HG02870 (cell line): ENCODE measurements at regions not wholly inside any gene's neighbourhood (a gene's known extent, or its start where the extent isn't known, plus 50 kb on each side); places are given as distances from the start of the nearest gene placed in this dataset.
"Not testable (repeated sequence)": the region's sequence is repeated elsewhere in the genome, so short reads cannot be mapped to it uniquely, and the experiment has no call there.

Experiments
- ATAC-seq: cut with Tn5 transposase; IDR thresholded peaks from one replicate; pipeline ENCODE4 v1.9.1; 2021; ENCODE audit warnings: mild to moderate bottlenecking, moderate library complexity; ENCODE audit not compliant: unreplicated experiment

DNA sequence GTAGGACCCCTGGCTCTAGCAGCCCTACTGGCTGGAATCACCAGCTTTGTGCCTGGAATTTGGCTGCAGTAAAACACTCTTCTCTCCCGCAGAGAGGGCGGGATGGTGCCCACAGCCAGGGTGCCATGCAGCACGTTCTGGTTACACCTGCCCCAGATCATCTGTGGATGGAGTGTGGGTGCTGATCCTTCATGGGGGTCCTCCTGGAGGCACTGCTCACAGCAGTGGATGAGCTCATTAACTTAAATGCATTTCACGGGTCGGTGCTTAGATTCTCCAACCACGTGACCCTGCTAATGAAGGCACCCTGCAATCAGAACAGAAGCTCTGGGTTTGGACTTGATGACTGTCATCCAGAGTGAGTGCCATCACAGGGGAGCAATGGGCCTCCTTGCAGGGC is 138.6 kb upstream of the AFDN start:
- ATAC-seq: no peak

DNA sequence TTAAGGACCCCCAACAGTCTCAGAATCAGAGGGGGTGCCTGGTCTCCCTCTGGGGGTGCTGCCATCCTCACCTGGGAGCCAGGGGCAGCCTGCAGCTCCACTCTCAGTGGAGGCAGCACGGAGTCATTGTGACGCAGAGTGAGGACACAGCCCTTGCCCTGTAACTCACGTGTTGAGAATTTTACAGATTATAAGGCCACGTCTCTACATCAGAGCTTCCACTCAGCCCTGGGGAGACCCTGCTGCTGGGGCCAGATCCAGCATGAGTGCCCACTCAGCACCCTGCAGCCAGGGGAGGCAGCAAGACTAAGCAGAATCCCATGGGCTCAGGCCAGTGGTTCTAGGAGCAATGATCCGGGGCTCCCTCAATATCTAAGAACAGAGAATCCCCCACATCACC is 137.4 kb upstream of the AFDN start:
- ATAC-seq: no peak

DNA sequence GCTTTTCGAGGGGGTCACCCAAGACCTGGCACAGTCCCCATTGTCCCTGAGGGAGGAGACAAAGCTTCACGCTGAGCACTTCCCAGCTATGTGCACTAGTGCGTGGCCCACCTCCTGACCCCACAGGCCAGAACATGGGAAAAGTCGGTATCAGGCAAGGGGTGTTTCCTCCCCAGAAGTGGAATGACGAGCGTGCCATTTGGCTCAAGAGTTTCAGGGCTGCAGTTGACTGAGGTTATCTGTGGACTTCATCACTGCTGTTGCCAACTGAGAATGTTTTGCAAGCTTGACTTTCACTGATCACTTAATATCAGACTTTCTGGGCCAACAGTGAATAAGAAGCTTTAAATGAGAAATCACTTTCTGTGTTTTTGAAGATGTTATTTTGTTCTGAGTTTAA is 137.0 kb upstream of the AFDN start:
- no peak for ATAC-seq

DNA sequence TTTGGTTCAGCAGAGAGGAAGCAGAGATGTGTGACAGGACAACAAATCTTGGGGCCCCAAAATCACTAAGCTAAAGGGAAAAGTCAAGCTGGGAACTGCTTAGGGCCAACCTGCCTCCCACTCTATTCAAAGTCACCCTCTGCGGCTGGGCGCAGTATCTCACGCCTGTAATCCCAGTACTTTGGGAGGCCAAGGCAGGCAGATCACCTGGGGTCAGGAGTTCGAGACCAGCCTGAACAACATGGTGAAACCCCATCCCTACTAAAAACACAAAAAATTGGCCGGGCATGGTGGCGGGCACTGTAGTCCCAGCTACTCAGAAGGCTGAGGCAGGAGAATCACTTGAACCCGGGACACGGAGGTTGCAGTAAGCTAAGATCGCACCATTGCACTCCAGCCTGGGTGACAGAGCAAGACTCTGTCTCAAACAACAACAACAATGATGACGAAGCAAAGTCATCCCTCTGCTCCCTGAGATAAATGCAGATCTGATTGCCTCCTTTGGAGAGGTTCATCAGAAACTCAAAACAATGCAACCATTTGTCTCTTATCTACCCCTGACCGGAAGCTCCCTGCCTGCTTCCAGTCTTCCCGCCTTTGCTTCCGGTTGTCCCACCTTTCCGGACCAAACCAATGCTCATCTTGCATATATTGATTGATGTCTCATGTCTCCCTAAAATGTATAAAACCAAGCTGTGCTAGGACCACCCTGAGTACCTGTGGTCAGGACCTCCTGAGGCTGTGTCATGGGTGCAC is 136.4 kb upstream of the AFDN start:
- not testable (repeated sequence) for ATAC-seq

DNA sequence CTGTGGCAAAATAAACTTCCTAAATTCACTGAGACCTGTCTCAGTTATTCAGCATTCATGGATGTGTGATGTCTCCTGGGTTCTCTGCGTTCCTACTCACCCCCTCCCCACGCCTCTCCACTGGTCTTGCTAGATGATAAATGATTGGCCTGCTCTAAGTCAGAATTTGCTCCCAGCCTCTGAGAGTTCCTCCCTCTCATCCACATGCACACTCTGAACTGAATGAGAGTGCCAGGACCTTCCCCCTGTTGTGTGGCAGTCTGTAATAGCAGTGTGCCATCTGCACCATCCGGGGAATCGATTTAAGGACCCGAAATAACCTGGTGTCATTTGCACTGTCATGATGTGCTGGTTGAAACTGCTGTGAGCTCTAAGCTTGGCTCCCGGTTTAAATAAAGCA is 135.8 kb upstream of the AFDN start:
- no peak for ATAC-seq

DNA sequence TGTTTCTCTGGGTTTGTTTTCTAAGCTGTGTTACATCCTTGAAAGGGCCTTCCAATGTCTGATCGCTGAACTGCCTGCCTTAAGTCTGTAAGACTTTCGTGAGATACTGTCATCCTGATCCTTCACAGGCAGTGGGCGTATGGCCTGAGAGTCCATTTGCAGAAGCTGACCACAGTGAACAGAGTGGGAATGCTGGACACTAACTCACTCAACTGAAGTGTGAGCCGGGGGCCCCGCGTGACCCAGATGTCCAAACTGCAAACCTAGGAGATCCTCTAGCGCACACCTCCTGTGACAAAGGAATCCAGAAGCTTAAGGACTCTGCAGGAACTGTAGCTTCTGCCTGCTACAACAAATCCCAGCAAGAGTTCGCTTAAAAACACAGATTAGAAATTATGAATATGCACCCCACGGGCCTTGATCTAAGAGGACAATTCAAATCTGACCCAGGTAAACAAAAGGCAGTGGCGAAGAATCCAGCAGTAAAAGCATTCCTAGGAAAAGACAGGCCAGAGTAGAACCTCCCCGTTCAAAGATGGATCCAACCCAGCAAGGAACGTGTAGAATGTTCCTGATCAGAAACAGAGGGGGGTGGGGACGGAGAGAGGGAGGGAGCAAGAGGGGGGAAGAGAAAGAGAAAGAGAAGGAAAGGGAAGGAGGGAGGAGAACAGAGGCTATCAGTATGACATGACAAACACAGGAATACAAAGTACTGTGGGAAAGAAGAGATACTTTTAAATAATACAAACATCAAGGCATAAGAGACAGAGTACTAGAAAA is 135.0 kb upstream of the AFDN start:
- ATAC-seq: no peak

DNA sequence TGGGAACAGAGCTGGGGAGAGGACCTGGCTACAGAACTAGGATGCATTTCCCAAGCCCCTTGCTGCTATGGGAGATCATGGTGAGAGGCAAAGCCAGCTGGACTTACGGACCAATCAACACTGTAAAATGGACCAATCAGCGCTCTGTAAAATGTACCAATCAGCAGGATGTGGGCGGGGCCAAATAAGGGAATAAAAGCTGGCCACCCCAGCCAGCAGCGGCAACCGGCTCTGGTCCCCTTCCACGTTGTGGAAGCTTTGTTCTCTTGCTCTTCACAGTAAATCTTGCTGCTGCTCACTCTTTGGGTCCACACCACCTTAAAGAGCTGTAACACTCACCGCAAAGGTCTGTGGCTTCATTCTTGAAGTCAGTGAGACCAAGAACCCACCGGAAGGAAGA is 133.2 kb upstream of the AFDN start:
- ATAC-seq: not testable (repeated sequence)

DNA sequence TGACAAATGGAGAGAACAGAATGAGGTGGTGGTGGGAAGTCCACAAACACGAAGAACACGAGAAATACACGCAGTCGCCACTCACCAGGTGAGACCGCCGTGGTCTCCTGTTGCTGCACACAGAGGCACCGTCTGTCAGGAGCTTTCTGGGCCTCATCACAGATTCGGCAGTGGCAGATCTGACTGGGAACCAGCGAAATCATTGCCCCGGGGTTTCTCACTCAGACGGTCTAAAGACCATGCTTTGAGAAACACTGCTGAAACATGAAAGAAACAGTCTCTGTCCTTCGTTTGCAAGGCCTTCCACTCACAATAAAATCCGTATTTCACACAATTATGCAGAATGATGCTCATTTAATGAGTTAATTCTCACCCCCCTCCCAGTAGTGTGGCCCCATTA is 130.9 kb upstream of the AFDN start:
- no peak for ATAC-seq

DNA sequence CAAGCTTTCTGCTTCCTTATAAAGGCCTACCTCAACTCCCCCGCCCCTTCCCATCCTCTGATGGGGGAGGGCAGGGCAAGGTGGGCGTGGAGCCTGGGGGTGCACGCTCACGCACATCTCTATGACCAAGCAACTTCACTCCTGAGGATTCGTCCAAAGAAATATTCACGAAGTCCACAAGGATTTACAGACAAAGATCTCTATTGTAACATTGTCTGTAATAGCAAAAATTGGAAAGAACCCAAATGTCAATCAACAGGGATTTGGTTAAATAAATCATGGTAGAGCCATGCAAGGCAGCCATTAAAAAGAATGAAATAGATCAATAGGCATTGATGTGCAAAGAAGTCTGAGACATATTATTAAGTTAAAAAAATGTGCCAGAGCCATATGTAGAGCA is 130.4 kb upstream of the AFDN start:
- no peak for ATAC-seq

DNA sequence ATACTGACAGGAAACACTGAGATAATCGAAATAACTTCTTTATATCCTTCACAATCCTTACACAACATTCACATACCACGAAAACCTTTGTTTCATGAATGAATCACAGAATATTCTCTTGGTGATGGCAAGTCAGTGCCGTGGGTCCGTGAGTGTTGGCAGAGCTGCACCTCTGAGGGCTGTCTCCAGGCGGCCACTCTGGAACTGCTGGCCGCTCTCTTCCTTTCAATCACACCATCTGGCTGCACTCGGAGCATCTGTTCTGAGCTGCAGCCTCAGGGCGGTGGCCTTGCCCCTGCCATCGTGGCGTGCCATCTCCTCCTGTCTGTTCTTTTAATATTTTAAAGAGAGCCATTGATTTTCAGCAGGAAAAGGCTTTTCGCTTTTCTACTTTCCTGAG is 129.4 kb upstream of the AFDN start:
- no peak for ATAC-seq

DNA sequence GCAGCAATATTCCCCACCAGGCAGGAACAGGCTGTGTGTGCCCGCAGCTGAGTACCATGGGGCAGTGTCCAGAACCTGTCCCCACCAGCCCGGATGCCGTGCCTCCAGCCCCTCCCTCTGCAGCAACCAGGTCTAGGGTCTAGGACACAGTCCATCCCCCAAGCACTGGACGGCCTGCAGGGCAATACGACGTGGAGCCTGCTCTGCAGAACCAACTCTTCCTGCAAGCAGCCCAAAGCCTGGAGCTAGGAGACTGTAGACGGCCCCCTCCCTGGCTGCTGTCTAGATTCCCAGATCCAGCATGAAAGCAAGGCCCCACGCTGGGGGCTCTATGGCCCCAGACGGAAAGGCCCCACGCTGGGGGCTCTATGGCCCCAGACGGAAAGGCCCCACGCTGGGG is 128.2 kb upstream of the AFDN start:
- ATAC-seq: no peak

DNA sequence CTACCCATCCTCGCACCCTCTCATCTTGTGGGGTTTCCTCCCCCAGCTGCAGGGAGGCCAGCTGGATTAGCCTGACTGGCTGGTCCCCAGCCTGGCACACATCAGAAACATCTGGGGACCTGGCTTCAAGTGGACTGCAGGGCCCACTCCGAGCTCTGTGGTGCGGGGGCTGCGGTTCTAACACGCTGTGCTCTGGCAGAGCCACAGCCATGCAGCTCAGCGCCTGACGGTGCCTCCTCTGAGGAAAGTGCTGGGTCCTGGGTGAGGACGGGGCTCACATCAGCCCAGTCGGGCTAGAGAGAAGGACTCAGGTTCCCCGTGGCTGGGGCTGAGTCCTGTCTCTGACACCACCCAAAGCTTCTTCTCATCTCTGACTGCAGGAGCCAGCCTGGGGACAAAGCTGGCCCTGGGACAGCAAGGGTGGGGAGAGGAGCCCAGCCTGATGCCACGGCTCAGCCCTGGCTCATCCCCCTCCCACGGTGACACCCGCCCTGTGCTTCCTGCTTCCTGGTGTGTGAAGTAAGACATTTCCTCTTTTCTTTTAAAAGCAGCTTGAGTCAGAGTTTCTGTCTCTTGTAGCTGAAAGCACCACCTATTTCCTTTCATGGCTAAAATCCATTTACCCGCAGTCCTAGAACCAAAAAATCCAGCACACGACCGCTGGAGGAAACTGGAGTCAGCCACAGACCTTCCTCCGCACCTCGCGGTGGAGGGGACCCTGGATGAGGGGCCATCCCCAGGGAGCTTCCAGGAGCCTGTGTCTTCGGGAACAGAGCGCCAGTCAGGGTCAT is 127.4 kb upstream of the AFDN start:
- peak; percentile 82 for ATAC-seq

DNA sequence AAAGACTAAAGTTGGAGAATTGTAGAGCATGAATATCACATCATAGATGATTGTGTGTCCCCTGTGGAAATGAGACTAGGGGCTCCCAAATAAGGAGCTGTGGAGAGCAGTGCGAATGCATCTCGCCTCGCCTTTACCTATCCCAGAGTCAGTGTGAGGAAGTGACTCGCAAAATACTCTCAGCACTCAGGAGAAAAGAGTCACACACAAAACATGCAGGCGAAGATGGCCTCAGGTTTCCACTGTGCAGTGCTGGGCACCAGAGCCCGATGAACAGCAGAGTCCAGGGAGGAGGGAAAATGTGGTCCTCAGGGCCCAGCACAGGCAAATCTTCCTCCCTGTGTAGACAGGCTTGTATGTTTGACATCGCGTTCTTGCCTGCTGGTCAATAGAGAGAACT is 126.5 kb upstream of the AFDN start:
- ATAC-seq: no peak

DNA sequence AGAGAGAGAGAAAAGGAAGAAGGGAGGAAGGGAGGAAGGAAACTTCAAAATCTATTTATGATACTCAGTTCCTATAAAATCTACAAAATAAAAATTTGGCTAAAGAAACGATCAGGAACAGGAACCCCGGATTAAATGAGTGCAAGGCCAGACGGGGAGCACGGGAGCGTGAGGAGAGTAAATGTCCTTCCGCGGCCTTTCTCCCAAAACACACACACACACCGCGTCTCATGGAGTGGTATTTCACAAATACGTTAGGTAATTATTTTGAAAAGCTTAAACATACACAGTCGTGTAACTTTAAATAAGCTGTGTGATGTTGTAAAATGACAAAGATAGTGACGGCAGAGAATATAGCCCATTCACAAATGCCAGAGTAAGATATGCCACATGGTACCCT is 125.7 kb upstream of the AFDN start:
- ATAC-seq: no peak

DNA sequence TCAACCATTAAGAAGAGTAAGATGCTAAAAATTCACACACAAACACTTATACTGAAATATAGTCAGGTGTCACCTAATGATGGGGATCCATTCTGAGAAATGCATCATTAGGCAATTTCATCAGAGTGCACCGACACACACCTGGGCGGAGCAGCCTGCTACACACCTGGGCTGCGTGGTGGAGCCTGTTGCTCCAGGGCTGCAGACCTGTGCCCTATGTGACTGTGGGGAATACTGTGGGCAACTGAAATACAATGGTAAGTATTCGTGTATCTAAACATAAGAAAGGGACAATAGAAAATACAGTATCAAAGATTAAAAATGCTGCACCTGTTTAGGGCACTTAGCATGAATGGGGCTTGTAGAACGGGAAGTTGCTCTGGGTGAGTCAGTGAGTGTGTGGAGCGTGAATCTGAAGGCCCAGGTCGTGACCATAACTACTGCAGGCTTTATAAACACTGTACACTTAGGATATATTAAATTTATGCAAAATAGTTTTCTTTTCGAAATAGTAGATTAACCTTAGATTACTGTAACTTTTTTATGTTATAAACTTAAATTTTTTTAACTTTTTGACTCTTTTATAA is 124.4 kb upstream of the AFDN start:
- no peak for ATAC-seq

DNA sequence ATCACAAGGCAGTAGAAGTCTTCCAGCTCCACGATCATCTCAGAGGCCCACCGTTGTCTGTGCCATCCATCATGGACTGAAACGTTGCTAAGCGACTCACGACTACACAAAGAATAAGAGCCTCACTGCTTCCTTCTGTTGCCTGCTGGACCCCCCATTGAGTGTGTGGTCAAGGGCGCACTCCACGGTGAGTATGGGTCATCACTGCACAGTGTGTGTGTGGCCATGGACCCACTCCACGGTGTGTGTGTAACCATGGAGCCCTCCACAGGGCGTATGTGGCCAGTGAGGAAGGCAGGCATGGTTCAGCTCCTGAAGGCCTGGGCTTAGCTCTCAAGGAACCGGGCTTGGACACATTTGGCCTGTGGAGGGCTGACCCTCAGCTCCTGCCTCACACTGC is 123.4 kb upstream of the AFDN start:
- no peak for ATAC-seq

DNA sequence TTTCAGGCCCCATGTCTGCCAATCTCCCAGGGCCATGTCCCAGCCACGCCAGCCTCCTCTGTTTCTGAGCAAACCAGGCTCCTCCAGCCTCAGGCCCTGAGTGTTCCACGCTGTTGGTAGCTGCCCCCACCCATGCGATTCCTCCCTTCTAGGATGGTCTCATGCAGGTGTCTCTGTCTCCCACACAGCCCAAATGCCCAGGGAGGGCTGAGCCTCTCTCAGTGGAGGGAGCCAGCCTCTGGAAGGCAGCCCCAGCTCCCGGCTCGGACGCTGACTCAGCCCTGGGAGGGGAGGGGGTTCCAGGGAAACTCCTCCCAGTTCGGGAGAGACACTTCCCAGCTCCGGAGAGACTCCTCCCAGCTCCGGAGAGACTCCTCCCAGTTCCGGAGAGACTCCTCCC is 122.9 kb upstream of the AFDN start:
- ATAC-seq: no peak

DNA sequence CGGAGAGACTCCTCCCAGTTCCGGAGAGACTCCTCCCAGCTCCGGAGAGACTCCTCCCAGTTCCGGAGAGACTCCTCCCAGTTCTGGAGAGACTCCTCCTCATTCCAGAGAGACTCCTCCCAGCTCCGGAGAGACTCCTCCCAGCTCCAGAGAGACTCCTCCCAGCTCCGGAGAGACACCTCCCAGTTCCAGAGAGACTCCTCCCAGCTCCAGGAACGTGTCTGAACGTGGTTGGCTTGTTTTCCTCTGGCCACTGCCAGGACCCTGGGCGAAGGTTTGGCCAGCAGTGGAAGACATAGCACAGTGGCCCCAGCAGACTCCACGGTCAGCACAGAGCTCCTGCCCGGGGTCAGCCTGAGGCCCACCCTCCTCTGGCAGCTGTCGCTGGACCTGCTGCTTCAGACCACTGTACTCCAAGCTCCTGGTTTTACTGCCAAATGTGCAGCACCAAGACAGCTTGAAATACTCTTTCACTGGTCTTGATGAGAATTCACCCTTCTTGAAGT is 122.3 kb upstream of the AFDN start:
- ATAC-seq: no peak

DNA sequence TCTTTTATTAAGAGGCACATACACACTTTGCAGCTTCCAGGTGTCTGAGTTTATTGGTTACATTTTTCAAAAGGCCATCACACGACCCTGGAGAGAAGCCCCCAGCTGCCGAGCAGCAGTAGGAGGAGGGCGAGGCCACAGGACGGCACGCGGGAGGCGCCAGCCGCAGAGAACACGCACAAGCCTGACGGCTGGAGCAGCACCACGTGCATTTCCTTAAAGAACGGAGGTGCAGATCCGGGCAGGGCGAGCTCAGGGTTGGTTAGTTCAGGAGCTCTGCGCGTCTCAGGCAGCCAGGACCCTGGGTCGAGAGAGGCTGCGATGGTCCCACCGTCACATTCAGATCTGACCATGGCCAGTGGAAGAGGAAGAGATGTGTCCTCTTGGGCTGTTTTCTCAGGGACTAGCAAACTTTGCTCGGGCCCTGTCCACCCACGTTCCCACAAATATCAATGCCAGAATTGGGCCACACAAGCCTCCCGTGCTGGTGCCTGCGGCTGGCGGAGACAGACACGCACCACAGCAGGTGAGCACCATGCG is 121.4 kb upstream of the AFDN start:
- ATAC-seq: no peak

DNA sequence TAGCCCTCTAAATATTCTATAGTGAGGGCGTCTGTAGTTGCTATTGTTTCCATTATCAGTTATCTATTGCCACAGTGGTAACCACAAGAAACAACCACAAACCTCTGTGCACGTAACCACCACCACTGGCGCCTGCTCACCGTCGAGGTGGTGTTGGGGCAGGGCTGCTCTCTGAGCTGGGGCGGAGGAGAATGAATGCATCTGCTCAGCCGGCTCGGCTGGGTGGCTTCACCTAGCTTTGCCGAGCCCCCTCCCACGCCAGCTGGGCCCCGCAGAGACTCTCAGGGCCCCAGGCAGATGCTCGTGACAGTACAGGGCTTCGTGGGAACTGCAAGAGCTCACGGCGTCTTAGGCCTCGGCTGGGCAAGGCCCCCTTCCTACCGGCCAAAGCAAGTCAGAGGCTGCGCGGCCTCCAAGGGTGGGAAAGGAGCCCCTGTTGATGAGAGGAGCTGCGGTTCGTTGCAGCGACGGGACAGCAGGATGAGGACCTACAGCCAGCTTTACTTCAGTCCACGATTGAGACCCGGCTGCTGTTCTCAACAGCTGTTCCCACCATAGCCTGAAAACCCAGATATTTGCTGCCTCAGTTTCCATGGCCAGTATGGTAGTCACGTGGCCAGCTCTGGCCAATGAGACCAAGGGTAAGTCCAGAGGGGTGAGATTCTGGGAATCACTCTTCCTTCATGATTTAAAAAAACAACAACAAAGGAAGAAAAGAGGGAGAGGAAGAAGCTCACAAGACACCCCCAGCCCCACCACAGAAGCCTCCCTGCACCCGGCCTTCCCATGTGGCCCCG is 120.2 kb upstream of the AFDN start:
- peak; percentile 86 for ATAC-seq
